ENCODE measurements at regions not wholly inside any gene's neighbourhood (a gene's known extent, or its start where the extent isn't known, plus 50 kb on each side); places are given as distances from the start of the nearest gene placed in this dataset.
"Not testable (repeated sequence)": the region's sequence is repeated elsewhere in the genome, so short reads cannot be mapped to it uniquely, and the experiment has no call there.

DNA sequence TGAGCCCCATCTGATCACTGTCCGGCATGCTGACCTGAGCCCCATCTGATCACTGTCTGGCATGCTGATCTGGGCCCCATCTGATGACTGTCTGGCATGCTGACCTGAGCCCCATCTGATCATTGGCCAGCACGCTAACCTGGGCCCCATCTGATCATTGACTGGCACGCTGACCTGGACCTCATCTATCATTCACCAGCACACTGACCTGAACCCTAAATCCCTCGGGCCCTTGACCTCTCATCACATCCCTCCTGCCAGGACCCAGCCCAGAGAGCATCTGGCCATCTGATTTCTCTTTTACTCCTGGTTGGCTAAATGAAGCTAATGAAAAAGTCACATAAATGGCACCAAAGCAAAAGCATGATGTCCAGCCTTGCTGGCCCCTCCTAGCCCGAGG lies 207.1 kb downstream of the NDUFA10 start:
- DNase-seq: peak; percentile 4

DNA sequence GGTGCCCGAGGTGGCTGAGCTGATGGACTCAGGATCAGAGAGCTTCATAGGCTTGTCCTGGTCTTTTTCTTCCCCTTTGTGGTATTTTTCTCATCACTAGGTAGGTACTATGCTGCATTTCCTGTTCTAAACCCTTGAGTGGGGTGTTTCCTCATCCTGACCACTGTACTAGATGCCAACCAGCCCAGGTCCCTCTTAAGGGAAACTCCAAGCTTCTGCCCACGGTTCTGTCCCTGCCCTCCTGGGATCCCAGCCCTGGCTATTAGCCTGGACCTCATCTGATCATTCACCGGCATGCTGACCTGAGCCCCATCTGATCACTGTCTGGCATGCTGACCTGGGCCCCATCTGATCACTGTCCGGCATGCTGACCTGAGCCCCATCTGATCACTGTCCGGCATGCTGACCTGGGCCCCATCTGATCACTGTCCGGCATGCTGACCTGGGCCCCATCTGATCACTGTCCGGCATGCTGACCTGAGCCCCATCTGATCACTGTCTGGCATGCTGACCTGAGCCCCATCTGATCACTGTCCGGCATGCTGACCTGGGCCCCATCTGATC lies 207.6 kb downstream of the NDUFA10 start:
- DNase-seq: not testable (repeated sequence)

DNA sequence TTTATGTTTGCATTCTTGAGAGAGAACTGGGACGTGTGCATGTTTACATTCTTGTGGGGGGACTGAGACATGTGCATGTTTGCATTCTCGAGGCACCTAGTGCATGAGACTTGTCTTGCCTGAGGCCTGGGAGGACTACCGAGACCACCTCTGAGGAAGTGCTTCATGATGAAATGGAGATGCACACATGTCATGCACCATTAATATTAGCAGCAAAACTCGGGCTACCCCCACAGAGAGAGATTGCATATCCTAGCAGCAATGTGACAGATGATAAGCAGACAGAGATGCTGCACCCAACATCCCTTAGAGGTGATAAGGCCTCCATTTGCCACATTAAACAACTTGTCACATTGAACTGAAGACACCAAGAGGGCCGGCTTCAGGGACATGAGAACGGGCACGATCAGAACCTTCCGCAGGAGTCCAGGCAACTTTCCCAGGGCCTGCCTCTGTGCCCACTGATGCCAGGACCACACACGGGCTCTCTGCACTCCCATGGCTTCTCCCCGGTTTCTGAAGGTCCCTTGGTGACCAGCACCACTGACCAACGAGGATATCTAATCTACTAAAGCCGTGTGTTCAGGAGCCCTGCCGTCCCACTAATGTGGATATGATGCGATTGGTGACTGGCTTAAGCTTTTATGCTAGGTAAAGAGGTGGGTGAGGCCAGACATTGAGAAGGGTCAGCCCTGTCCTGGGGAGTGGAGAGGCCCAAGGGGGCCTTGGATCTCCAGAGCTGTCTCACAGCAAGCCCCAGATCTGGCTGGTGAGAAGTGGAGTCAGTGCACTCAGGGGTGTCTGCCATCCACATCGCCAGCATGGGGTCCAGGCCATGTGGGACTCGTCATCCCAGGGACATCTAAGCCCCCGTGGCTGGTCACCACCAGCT lies 208.3 kb downstream of the NDUFA10 start:
- DNase-seq: peak; percentile 13

DNA sequence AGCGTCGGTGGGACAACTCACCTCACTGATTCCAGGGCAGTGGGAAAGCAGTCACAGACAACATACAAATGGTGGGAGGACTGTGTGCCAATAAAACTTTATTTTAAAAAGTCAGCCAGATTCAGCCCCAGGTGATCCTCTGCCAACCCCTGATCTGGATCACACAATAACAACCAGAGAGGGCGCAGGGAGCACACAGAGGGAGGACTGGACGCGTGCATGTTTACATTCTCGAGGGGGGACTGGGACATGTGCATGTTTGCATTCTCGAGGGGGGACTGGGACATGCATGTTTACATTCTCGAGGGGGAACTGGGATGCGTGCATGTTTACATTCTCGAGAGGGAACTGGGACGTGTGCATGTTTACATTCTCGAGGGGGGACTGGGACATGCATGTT lies 209.5 kb downstream of the NDUFA10 start:
- no peak for DNase-seq

DNA sequence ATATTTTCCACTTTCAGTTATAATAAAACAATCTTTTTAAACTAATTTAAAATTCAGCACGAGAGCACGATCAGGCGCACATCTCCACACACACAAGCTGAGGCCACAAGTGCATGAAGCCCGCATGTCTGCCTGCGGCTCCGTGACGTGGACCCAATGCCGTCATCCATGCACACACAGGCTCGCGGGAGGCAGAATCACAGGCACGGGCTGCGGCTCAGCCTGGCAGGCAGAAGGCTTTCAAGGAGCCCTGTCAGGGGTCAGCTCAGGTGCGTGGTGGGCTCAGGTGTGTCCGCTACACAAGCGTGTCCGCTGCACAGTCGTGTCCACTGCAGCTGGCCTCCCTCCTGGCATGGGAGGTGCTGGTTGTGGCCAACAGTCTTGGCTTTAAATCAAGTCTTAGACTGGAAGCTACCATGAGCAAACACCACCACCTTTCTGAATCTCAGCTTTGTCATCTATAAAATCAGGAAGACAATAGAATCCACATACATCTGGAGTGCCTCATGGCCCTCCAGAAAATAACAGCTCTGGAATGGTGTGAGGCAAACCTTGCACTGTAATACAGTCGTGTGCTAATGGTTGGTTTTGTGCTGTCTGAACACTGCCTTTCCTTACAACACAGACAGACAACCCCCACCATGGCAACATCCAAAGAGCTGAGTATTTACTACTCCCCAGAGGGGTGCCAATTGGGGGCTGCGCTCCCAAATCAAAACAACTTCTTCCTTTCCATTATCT lies 210.1 kb downstream of the NDUFA10 start:
- peak; percentile 79 for DNase-seq

DNA sequence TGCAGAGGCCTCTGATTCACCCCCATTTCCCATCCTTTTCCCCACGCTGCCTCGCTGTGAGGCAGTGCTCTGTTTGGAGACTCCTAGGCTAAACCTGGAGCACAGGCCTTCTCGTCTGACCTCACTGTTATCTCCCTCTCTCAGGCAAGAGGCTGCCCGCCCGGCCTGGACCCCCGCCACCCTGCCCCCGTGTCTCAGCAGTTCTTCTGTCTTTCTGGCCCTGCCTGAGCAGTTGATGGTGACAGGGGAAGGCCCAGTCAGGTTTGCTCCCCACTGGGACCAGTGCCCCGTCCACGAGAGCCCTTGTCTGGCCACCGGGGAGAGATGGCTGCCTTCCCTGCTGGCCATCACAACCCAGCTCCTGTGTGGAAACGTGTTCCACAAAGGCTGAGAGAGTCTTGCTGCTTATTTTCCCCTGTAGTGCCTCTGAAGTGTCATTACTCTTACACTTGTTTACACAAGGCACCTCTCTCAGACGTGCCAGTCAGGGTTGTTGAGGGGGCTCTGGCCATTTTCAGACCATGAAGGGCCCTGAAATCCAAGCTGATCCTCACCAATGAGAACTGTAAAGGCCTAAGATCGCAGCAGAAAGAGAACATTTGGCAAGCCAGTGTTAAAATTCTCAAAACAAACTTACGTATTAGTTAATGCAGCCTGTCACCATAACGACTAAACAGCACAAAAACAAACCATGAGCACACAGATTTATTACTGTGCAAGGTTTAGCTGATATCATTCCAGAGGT lies 210.9 kb downstream of the NDUFA10 start:
- peak; percentile 59 for DNase-seq

DNA sequence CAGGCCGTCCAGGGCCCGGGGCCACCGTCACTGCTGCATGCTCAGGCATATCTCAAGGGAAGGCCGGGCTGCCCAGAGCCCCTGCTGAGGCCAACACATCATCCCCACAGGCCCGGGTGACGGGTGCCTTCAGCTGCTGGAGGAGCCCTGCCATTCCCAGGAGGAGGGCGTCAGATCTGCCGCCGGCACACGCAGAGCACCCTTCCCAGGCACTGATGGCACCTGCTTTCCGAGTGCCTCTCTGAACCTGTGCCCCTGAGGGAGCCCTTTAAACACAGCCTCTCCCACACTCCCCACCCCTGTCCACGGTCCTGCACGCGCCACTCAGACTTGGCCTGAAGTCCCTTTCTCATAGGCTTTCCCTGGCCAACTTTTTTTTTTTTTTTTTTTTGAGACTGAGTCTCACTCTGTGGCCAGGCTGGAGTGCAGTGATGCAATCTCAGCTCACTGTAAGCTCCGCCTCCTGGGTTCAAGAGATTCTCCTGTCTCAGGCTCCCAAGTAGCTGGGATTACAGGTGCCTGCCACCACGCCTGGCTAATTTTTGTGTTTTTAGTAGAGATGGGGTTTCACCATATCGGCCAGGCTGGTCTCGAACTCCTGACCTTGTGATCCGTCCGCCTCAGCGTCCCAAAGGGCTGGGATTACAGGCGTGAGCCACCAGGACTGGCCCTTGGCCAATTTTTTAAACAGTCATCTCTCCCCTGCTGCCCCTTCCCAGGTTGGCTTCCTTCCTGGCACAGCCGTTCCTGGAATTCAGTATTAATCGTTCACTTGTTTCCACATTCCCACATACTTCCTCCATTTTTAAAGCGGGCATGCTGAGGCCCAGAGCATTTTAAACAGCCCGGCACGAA lies 211.7 kb downstream of the NDUFA10 start:
- DNase-seq: peak; percentile 51

DNA sequence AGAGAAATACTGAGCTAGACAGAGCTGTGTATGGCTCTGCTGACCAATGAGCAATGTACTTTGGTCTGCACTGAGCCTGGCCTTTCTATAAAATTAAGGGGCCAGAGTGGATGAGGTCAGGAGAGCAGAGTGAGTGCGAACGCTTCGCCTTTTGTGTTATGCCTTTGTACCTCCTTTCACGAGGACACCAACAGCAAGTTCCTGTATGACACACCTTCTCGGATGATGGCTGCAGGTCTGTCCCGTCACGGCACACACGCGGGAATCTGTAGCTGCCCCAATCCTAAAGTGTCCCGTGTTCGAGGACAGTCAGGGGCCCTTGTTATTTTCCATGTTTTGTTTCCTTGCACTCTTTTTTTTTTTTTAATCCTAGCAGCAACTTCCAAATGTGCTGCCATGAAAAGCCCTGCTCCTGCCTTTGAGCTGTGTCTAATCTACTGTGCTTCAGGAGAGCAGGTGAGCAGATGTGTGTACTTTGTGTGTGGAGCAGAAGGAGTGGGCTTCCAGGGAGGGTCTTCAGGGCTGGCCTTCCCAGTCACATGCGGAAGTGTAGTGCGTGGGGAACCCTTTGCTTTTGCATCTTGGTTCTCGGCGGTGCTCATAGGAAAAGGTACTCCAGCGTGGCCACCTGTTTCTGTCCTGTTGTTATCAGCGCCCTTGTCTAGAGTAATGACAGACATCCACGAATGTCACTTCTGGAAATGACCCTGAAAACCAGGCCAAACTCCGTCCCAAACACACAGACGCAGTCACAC lies 213.2 kb downstream of the NDUFA10 start:
- peak; percentile 7 for DNase-seq

DNA sequence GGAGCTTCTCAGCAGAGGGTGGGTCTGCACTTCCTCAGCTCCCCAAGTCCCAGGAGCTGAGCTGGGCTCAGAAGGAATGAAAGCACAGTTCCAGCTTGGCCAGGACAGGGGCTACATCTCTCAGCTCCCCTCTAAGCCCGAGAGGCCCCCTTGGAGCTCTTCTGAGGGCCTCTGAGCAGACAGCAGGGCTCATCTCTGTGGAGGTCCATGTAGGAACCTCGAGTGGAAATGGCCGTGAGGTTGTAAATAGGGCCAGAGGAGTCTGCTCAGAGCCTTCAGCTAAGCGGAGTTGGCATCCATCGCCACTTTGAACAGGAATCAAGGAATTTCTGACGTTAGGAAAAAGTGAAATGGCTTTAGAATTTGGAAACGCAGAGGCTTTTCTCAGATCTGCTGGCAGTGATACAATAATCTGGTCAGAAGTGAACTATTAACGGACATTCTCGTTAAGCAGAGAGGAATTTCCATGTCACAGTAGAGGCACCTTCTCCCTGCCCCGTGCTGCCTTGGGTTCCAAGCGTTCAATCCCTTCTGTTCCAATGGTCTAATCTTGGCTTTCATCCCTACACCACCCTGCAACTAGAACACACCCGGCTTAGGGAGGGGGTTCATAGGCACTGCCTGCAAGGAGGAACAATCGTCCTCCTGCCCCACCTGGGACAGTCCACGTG lies 213.9 kb downstream of the NDUFA10 start:
- peak; percentile 79 for DNase-seq

DNA sequence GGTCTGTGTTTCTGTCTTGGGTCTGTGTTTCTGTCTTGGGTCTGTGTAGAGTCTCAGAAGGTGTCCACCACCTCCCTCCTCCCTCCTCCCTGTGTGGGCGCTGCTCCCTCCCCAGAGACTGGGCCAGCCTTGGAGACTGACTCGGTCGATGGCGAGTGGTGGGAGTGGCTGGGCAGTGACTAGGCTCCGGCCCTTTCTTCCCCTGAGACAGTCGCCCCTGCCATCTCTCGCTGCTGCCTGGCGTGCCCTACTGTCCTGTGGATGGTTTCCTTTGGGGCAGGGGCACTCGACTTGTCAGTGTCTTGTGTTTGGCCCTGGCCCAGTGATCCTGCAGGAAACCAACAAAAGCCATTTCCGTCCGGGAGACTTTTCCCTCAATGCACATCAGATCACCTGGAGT lies 215.8 kb downstream of the NDUFA10 start:
- peak; percentile 10 for DNase-seq

DNA sequence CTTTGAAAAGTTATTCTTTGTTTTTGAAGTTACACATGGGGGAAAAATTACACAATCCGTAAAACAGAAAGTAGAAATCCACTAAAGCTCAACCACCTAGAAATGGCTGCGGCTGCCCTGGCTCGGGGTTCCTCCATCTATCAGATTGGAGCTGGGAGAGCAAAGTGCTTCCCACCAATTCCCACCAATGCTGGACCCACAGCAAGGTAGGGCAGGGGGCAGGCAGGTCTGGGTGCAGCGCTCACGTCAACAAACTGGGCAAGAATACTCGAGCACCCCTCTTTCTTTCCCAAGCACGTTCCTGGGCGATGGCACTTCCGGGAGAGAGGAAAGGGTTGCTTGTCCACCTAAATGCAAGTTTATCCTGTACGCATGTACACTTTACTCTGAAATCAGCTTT lies 217.6 kb downstream of the NDUFA10 start:
- no peak for DNase-seq

DNA sequence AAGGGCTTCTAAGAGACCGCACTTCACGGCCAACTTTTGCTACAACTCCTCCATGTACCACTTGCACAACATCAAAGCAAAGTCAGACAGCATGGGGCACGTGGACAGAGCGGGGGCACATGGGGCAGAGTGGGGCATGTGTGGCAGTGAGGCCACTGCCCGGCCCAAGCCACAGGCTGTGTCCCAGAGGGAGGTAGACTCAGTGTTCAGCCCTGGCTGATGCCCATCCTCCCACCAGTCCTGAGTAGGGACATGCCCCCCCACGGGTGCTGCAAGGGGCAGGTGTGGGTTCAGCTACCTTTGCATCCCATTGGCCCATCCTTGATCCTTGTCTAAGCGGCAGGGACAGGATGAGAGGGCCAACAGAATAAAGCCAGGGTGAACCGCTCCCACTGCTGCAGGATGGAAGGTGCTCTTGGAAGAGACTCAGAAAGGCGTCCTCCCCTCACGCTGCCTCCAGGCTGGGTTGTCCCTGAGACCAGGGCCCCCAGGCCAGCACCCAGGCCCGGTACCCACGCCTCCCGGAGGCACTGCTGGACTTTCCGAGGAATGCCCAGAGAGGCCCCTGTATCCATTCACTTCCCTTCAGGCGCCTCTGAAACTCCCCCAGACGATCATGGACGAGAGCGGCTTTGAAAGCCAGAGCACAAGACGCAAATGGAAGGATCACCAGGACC lies 218.2 kb downstream of the NDUFA10 start:
- peak; percentile 6 for DNase-seq

DNA sequence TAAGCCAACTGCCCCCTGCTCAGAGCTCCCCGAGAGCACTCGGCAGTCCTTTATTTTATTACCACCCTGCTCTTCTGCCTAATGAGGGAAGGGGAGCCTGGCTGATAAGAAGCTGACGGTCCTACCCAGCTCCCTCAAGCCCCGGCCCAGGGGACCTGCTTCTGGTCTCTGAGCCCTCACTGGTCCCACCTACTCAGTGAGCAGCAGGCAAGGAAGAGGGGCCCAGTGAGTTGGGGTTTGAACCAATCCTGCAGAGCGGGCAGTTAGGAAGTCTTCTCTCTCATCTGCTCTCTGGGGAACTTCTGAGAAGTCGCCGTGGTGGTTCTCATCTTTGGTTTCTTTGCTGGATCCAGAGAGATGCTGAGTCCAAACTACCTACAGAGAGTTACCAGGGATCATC lies 218.9 kb downstream of the NDUFA10 start:
- DNase-seq: no peak

DNA sequence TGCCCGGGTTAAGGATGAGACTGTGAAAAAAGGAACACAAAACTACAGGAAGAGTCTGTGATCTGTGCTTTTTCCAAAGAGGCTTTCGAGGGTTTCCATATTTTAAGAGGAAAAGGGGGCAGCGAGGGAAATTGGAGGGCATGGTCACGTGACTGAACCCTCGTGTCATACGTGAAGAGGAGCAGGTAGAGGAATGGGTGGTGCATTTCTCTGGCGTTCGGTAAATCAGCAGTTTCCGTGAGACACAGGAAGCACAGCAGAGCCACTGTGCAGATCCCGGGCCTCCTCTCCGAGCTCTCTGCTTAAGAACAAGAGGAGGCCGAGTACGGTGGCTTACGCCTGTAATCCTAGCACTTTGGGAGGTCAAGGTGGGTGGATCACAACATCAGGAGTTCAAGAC lies 219.7 kb downstream of the NDUFA10 start:
- no peak for DNase-seq

DNA sequence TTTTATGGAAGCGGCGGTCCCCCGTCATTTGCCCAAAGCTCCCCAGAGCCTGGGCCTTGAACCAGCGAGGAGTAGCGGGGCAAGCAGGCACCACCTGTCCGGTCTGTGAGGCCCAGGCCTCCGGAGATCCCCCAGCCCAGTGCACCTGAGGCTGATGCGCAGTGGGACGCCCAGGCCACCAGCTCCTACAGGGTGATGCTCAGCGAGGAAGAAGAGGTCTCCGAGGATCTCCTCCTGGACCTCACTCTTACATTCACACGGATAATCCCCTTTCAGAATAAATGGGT lies 220.2 kb downstream of the NDUFA10 start:
- DNase-seq: peak; percentile 6

DNA sequence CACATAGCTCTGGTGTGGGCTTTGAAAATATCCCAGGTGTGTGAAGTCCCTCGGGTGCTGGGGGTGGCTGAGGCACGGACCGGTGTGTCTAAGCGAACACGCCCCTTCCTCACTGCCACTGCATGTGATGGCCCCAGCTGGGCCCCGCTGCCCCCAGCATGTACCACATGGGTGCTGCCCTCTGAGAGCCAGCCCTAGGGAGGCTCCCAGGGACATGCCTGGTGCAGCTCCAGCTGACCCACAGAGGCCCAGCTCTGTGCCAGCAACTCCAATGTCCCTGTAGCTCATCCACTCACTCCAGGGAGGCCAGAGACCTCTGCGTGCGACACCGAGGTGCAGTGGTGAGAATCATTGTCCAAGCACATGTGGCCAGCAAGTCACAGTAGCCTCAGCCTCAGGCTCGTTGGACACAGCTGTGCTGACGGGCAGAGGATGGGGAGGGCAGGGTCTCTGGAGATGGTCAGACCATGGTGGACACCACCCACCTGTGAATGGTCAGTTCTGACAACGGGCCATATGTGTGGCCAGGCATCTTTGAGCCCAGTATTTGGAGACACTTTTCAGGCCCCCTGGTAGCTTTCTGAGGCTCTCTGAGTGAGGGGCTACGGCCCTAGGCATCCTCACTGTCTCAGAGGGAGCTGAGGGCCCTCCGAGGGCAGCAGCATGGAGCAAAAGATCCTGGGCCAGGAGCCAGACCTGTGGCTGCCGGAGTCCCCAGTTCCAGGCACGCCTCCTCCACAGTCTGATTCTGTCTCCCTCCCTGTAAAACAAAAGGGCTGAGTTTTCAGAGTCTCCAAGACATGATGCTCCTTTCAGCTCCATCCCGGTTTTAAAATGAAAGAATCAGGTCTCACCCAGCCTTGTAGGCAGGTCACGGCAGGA lies 220.7 kb downstream of the NDUFA10 start:
- peak; percentile 10 for DNase-seq

DNA sequence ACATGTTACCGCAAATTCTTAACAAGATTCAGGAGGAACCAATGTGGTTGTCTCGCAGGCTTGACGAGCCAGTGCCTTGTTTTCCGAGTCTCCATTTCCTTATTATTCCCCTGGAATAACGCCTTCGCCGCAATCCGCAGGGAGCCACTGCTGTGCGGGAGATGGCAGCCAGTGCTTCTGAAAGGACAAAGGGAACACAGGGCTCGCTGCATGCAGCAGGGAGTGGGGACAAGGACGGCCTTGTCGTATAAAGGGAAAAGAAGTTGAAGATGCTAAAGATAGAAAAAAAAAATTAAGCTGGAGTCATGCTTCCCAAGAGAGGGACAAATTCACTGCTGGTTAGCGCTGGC lies 221.4 kb downstream of the NDUFA10 start:
- DNase-seq: peak; percentile 9

DNA sequence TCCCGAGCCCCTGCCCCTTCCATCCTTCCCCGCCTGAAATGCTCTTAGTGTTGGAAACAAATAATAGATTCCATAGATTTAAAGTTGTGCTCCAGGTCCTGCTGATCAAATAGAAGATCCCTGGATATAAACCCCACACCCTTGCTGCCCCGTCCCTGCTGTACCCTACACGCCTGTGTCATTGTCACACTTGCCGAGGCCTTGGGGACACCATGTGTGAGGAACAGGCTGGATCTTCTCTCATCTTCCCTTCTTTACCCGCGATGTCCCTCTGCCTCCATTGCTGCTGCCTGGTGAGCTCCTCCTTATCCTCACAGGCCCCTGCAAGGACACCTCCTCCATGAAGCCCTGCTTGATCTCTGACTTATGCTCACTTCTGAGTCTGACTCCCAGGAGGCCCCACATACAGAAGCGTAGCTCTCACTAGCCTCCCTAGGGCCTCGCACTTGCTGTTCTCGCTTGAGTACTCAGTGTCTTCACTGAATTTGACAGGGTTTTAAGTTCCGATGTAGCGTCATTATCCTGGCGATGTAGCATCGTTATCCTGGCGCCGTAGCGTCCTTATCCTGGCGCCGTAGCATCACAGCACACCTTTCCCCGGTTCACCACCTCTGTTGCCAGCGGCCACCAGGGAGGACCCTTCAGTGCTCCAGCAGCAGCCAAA lies 221.9 kb downstream of the NDUFA10 start:
- peak; percentile 6 for DNase-seq

DNA sequence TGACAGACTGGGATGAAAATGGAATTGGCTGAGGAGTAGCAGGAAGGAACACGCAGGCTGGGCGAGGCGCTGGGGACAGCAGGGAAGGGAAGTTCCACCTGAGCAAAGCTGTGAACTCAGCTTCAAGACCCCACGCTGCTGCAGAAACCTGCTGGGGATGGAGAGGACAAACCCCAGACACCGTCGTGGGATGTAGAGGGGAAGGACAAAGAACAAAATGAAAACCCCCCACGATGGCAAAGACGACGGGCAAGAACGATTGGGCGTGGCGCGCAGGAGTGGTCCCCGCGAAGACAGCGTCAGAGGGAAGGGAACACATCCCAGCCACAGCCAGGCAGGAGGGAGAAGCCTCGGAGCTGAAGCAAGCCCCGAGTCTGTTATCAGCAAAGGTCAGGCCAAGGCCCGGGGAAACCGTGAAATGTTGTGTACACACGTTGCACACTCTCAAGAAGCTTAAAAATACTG lies 222.9 kb downstream of the NDUFA10 start:
- peak; percentile 10 for DNase-seq
